IMR-90 (cell line): ENCODE measurements at regions not wholly inside any gene's neighbourhood (a gene's known extent, or its start where the extent isn't known, plus 50 kb on each side); places are given as distances from the start of the nearest gene placed in this dataset.

Experiments used
- ATAC-seq: fragments of 200-7000 bp; cut with Tn5 transposase; 2 replicates; pipeline ENCODE4 v1.9.1; 2020; ENCODE audit warnings: low read depth, mild to moderate bottlenecking, moderate library complexity
- BruUV-seq: library from RNA; stranded (reverse); fragments of 400-500 nt; replicated peaks from 2 replicates; lab custom pipeline; 2021; lab: Mats Ljungman, UMichigan
- CTCF ChIA-PET: fragments of 300-600 bp; formaldehyde crosslinking; extraction: SDS; loops from one replicate; lab custom pipeline; 2021; ENCODE audit warnings: antibody characterized with exemption; lab: Yijun Ruan, JAX
- POLR2A ChIA-PET: fragments of 300-600 bp; sonication (Branson Sonifier 250); formaldehyde crosslinking; loops from one replicate; lab custom pipeline; 2022; ENCODE audit warnings: antibody characterized with exemption; ENCODE audit not compliant: unreplicated experiment; lab: Charles Lee
- DNase-seq: peaks from one replicate; pipeline ENCODE4 v3.0.0; 2013
- H2AFZ ChIP-seq: replicated peaks from 2 replicates; pipeline ENCODE3; 2013; ENCODE audit warnings: low read length, mild to moderate bottlenecking; ENCODE audit not compliant: poor library complexity
- H2AK5ac ChIP-seq: 2 replicates; pipeline ENCODE4 v1.6.1; 2013; ENCODE audit warnings: low read depth, low read length, inconsistent platforms
- H2AK9ac ChIP-seq: replicated peaks from 2 replicates; pipeline ENCODE3; 2013; ENCODE audit warnings: mild to moderate bottlenecking, low read depth, low read length, moderate library complexity; ENCODE audit not compliant: poor library complexity
- H2BK120ac ChIP-seq: 2 replicates; pipeline ENCODE4 v1.6.1; 2013; ENCODE audit warnings: low read depth, low read length, inconsistent platforms
- H2BK15ac ChIP-seq: 3 replicates; pipeline ENCODE4 v1.6.1; 2013; ENCODE audit warnings: low read depth, low read length, inconsistent platforms
- H2BK20ac ChIP-seq: 2 replicates; pipeline ENCODE4 v1.6.1; 2013; ENCODE audit warnings: low read depth, mild to moderate bottlenecking, inconsistent platforms, low read length, moderate library complexity
- H2BK5ac ChIP-seq: 2 replicates; pipeline ENCODE4 v1.6.1; 2013; ENCODE audit warnings: mild to moderate bottlenecking, low read depth, low read length, inconsistent platforms; ENCODE audit not compliant: poor library complexity, severe bottlenecking
- H3K14ac ChIP-seq: replicated peaks from 2 replicates; pipeline ENCODE4 v1.6.1; 2013; ENCODE audit warnings: low read depth, low read length, inconsistent platforms
- H3K18ac ChIP-seq: 2 replicates; pipeline ENCODE4 v1.6.1; 2013; ENCODE audit warnings: low read depth, low read length, control low read depth
- H3K23ac ChIP-seq: 2 replicates; pipeline ENCODE4 v1.6.1; 2013; ENCODE audit warnings: low read depth, low read length, inconsistent platforms
- H3K27ac ChIP-seq: 2 replicates; pipeline ENCODE4 v1.5.1; 2013; ENCODE audit warnings: mild to moderate bottlenecking, control low read depth, low read length; ENCODE audit not compliant: insufficient read depth
- H3K27me3 ChIP-seq: 2 replicates; pipeline ENCODE4 v1.6.1; 2013; ENCODE audit warnings: low read length; ENCODE audit not compliant: control insufficient read depth, insufficient read depth
- H3K36me3 ChIP-seq: 2 replicates; pipeline ENCODE4 v1.6.1; 2013; ENCODE audit warnings: low read length, mixed read lengths; ENCODE audit not compliant: control insufficient read depth, insufficient read depth
- H3K4ac ChIP-seq: 2 replicates; pipeline ENCODE4 v1.6.1; 2013; ENCODE audit warnings: low read depth, low read length, inconsistent platforms
- H3K4me1 ChIP-seq: 2 replicates; pipeline ENCODE4 v1.6.1; 2013; ENCODE audit warnings: low read length, mixed read lengths; ENCODE audit not compliant: control insufficient read depth, insufficient read depth
- H3K4me2 ChIP-seq: 2 replicates; pipeline ENCODE4 v1.6.1; 2013; ENCODE audit warnings: low read depth, mild to moderate bottlenecking, control low read depth, low read length, moderate library complexity
- H3K4me3 ChIP-seq: 2 replicates; pipeline ENCODE4 v1.5.1; 2013; ENCODE audit warnings: low read depth, mild to moderate bottlenecking, control low read depth, low read length, moderate library complexity; ENCODE audit not compliant: insufficient read depth
- H3K56ac ChIP-seq: 2 replicates; pipeline ENCODE4 v1.6.1; 2013; ENCODE audit warnings: low read length, inconsistent platforms; ENCODE audit not compliant: insufficient read depth; ENCODE audit errors: extremely low read depth
- H3K79me1 ChIP-seq, 2 experiments: 2 replicates each; pipeline ENCODE4 v1.6.1; 2013; ENCODE audit warnings: low read length in 2 of 2, inconsistent platforms in 1 of 2, low read depth in 1 of 2
- H3K9ac ChIP-seq: 2 replicates; pipeline ENCODE4 v1.6.1; 2013; ENCODE audit warnings: low read depth, low read length, control low read depth
- H3K9me1 ChIP-seq: 2 replicates; pipeline ENCODE4 v1.6.1; 2013; ENCODE audit warnings: low read length, inconsistent platforms; ENCODE audit not compliant: insufficient read depth
- H3K9me3 ChIP-seq: 2 replicates; pipeline ENCODE4 v1.6.1; 2013; ENCODE audit warnings: low read length; ENCODE audit not compliant: control insufficient read depth, insufficient read depth
- H4K20me1 ChIP-seq: 2 replicates; pipeline ENCODE4 v1.6.1; 2013; ENCODE audit warnings: low read length, inconsistent platforms; ENCODE audit not compliant: insufficient read depth
- H4K5ac ChIP-seq: 2 replicates; pipeline ENCODE4 v1.6.1; 2013; ENCODE audit warnings: mild to moderate bottlenecking, low read depth, low read length, control low read depth
- H4K8ac ChIP-seq, 2 experiments: 2 replicates each; pipeline ENCODE4 v1.6.1; 2013; ENCODE audit warnings: low read depth in 2 of 2, low read length in 2 of 2, control low read depth in 1 of 2, inconsistent platforms in 1 of 2
- H4K91ac ChIP-seq: 2 replicates; pipeline ENCODE4 v1.6.1; 2013; ENCODE audit warnings: low read depth, low read length, inconsistent platforms; ENCODE audit not compliant: insufficient read depth
- CTCF ChIP-seq: conservative IDR thresholded peaks from 2 replicates; pipeline ENCODE4 v1.5.1; 2012; ENCODE audit warnings: mild to moderate bottlenecking, low read depth, low read length, improper control_type of control experiment
- POLR2A ChIP-seq: IDR thresholded peaks from 2 replicates; pipeline ENCODE4 v1.6.1; 2012; ENCODE audit warnings: mild to moderate bottlenecking, low read depth, low read length
- WGBS, 2 experiments: methylation state at CpG; one replicate each; pipeline versions ENCODE4 v1.1.5 to v1.1.7; 2013; ENCODE audit warnings: missing lambda C conversion rate in 2 of 2; ENCODE audit not compliant: insufficient read length in 1 of 2; ENCODE audit errors: extremely low coverage in 2 of 2; 5-methylcytosine and 5-hydroxymethylcytosine counted together
- dilution Hi-C: fragments of 300-500 bp; cut with HindIII; formaldehyde crosslinking; loops from one replicate; pipeline ENCODE4 v1.14.3; 2018; ENCODE audit warnings: low sequenced_read_pairs; ENCODE audit not compliant: unreplicated experiment
- in situ Hi-C: fragments of 300-500 bp; cut with MboI; formaldehyde crosslinking; loops from 3 replicates; pipeline ENCODE4 v1.14.3; 2019; ENCODE audit warnings: low sequenced_read_pairs, inconsistent platforms, mixed read lengths
- intact Hi-C: fragments of 100-400 bp; cut with micrococcal nuclease; formaldehyde crosslinking; loops from 2 replicates; pipeline ENCODE4 v1.10.0; 2022

DNA sequence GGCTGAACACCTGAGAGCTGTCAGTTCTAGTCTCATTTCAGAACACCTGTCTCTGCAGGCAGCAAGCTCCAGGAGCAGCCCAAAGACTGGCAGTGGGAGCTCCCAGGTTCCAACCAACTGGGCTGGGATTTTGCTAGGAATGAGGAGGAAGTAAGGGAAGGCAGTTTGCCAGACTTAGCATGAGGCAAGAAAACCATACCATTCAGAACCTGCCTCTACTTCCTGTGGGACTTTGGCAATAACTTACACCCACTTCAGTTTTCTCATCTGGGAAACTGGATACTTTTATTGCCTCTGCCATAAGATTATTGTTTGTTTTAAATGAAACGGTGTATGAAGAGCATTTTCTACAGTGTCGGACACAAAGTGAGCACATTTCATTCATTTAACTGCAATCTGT is 363.7 kb upstream of the ISX start:
- no peak overlapping the region for H3K27ac ChIP-seq
- H2AK9ac ChIP-seq = no peak overlapping the region
- no peak overlapping the region for H2AFZ ChIP-seq
- H3K18ac ChIP-seq = no peak overlapping the region
- H3K56ac ChIP-seq = no peak overlapping the region
- H2AK5ac ChIP-seq = no peak overlapping the region
- H2BK15ac ChIP-seq = no peak overlapping the region
- in situ Hi-C loops = no loop called here
- no peak overlapping the region for H2BK20ac ChIP-seq
- DNase-seq (no peak), ATAC-seq (no peak)
- H3K27me3 ChIP-seq = no peaks in the 10 kb centered on the region
- TF ChIP-seq CTCF (no peak), POLR2A (no peak)
- H2BK120ac ChIP-seq = no peak overlapping the region
- H3K14ac ChIP-seq = no peak overlapping the region
- H4K20me1 ChIP-seq = no peaks in the 10 kb centered on the region
- no TSS peak for BruUV-seq
- H3K36me3 ChIP-seq = no peaks in the 10 kb centered on the region
- H3K4me3 ChIP-seq = no peak overlapping the region
- H3K23ac ChIP-seq = no peak overlapping the region
- no peak overlapping the region for H3K4ac ChIP-seq
- CTCF ChIA-PET = no interaction called here
- no peaks in the 10 kb centered on the region for H3K9me1 ChIP-seq
- intact Hi-C loops = no loop called here
- H3K9me3 ChIP-seq = peaks cover 40% of the 10 kb centered on the region
- no peak overlapping the region for H3K9ac ChIP-seq
- H4K91ac ChIP-seq = no peak overlapping the region
- H2BK5ac ChIP-seq = no peak overlapping the region
- no peak overlapping the region for H4K5ac ChIP-seq
- POLR2A ChIA-PET = no interaction called here
- no peak overlapping the region for H4K8ac ChIP-seq
- no peak overlapping the region for H3K4me2 ChIP-seq
- H3K4me1 ChIP-seq = no peaks in the 10 kb centered on the region
- dilution Hi-C loops = no loop called here
- H3K79me1 ChIP-seq = no peaks in the 10 kb centered on the region
- WGBS, 2 experiments = no CpG with 5 or more reads among the region's 2 CpGs
